Heart left ventricle (tissue), 13 donors: ENCODE measurements at regions not wholly inside any gene's neighbourhood (a gene's known extent, or its start where the extent isn't known, plus 50 kb on each side); places are given as distances from the start of the nearest gene placed in this dataset.

Experiments
- POLR2A ChIP-seq, 2 donors: fragments of 450-650 bp; IDR thresholded peaks; one replicate each; pipeline ENCODE4 v1.6.1; 2017; ENCODE audit warnings: antibody characterized with exemption in 2 of 2, mild to moderate bottlenecking in 2 of 2, moderate library complexity in 2 of 2
- TF ChIP-seq, protein P1 (sequence below), 12 donors: fragments of 200-600 bp; sonication (generic) in 4 of 12; IDR thresholded peaks; one replicate each; pipeline versions ENCODE4 v1.5.0 to v1.8.0; 2018 to 2022; ENCODE audit warnings: antibody characterized with exemption in 12 of 12, mild to moderate bottlenecking in 5 of 12
- donor health status: ischemic (EF 13 %, LVEDD 7.1; RV severe dilation, severe dysfunction).
- donor health status: DM: no; HTN: yes; CAD: no.
- donor health status: DM: no; HTN: no; CAD: no.
- donor health status: ischemic (EF 25% LVEDD 6.9; RV normal size, moderate dysfunction).
- donor health status: ischemic (EF 25% LVEDD 5.7; RV mildly dilated, moderate dysfunction).
- donor health status: ischemic (EF 35%, LVEDD 5.7; RV mildly dilated, moderate dysfunction).
- donor health status: nonischemic (EF 11% LVEDD 7.7; RV severe dilation, severe dysfunction).
- donor health status: DM: yes; HTN: yes; CAD: no.
- donor health status: PGD.
- donor health status: ischemic (EF 29% LVEDD 5.4; RV normal size, mild dysfunction).
- donor health status: nonischemic (EF 23%, LVEDD 6.1; RV moderate dilation, normal function).

DNA sequence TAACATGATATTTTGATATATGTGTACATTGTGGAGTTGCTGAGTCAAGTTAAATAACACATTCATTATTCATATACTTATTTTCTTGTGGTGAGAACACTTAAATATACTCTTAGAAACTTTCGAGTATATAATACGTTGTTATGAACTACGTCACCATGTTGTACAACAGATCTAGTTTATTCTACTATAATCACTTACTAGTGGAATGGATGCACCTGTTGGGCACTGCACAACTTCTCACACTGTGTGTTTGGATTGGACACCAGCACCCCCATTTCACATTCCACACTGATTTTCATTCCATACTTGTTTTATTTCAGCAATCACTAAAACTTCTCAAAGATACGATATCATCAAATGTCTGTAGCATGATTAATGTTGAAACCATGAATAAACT is 407.3 kb downstream of the RPS24 start:
- TF ChIP-seq, protein P1, sequence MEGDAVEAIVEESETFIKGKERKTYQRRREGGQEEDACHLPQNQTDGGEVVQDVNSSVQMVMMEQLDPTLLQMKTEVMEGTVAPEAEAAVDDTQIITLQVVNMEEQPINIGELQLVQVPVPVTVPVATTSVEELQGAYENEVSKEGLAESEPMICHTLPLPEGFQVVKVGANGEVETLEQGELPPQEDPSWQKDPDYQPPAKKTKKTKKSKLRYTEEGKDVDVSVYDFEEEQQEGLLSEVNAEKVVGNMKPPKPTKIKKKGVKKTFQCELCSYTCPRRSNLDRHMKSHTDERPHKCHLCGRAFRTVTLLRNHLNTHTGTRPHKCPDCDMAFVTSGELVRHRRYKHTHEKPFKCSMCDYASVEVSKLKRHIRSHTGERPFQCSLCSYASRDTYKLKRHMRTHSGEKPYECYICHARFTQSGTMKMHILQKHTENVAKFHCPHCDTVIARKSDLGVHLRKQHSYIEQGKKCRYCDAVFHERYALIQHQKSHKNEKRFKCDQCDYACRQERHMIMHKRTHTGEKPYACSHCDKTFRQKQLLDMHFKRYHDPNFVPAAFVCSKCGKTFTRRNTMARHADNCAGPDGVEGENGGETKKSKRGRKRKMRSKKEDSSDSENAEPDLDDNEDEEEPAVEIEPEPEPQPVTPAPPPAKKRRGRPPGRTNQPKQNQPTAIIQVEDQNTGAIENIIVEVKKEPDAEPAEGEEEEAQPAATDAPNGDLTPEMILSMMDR (IDR thresholded peaks at IDR 0.05): no peak
- TF ChIP-seq POLR2A (IDR thresholded peaks at IDR 0.05): no peak
